ACHN (cell line): ENCODE measurements at regions not wholly inside any gene's neighbourhood (a gene's known extent, or its start where the extent isn't known, plus 50 kb on each side); places are given as distances from the start of the nearest gene placed in this dataset.

Experiments used
- DNase-seq: peaks from one replicate; pipeline ENCODE4 v3.0.0-alpha.2; 2015
- in situ Hi-C: cut with HindIII; loops from 2 replicates; pipeline ENCODE4 v1.10.0; 2017; ENCODE audit warnings: low sequenced_read_pairs, low pct_ligation_motif_present, low pct_unique_long_range_greater_than_20kb

DNA sequence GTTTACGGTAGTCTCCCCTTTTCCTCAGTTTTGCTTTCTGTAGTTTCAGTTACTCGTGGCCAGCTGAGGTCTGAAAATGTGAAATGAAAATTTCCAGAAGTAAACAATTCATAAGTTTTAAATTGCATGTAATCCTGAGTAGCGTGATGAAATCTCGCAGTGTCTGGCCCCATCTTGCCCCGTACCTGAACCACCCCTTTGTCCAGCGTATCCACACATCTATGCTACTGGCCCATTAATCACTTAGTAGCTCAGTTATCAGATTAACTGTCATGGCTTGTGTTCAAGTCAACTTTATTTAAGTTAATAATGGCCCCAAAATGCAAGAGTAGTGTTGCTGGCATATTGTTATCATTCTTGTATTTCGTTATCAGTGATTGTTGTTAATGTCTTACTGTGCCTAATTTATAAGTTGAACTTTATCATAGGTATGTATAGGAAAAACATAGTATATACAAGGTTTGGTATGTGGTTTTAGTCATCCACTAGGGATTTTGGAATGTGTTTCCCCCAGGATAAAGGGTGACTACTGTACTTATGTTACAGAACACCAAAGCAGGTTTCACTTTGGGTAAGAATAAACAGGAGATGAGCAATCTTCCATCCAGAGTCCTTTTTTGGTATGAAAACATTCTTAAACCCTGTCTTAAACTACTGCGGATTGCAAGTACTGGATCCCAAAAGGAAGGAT is 118.4 kb upstream of the KCNN2 start:
- in situ Hi-C loops: no loop called here
- DNase-seq: no peak

DNA sequence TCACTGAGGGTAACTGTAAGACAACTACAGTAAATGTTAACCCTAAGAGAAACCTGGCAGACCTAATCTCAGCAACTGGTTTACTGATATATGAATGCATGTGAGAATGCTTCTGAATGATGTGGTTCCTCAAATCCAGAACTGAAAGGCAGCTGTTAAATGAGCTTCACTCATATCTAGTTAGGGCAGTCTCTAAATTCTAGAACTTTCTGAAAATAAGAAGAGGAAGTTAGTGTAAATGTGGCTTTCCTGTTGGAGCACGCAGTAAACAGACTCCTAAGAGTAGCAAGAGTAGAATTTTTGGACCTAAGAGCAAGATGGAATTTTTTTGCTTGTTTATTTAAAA is 117.9 kb upstream of the KCNN2 start:
- DNase-seq: no peak
- in situ Hi-C loops: no loop called here

DNA sequence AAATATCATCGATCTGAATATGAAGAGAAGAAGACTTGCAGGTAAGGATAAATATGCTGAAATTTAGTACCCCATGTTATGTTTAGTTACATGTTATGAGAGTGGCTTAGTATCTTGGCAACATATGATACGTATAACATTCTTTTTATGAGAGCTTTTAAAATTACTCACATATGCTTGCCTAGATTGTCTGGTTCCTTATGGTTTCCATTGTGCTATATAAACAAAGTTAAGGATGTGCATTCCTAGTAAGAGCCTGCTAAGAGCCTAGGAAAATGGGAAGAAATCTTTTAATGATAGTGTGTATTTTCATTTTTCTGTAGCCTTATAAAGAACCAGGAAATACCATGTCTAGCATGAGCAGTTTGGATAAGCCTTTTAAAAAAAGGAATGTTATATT is 112.0 kb upstream of the KCNN2 start:
- no peak for DNase-seq
- in situ Hi-C loops: no loop called here

DNA sequence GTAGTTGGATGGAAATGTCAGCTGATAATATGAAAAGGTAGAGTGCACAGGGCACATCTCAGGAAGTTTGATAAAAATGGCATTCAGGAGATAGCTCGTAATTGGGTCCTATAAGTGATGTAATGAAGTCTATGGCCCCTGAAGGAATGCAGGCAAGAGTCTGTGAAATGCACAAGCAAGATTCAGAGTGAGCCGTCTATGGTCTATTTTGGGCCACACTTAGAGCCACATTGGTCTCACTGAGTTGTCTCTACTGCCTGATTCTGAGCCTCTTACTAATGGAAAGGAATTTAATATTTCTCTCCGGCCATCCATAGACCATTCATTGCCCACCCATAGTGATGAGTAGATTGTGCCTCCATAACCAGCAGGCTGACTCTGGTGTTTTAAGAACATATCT is 111.3 kb upstream of the KCNN2 start:
- in situ Hi-C loops: no loop called here
- no peak for DNase-seq

DNA sequence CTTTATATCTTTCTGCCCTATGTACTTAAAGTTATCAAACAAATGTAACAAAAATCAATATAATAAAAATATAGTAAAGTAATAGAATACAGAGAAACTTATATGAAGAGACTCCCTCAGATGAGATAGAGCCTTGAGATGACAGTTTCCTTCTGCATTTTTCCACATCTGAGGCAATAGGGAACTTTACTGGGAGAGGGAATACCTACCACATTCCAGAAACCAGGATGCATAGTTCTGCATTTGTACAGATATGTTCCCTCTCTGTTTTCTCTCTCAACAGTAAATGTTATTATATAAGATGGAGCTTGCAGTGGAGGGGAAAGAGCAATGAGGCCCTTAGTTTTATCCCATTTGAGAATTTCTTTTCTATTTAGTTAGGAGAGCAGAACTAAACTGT is 109.6 kb upstream of the KCNN2 start:
- DNase-seq: no peak
- in situ Hi-C loops: no loop called here

DNA sequence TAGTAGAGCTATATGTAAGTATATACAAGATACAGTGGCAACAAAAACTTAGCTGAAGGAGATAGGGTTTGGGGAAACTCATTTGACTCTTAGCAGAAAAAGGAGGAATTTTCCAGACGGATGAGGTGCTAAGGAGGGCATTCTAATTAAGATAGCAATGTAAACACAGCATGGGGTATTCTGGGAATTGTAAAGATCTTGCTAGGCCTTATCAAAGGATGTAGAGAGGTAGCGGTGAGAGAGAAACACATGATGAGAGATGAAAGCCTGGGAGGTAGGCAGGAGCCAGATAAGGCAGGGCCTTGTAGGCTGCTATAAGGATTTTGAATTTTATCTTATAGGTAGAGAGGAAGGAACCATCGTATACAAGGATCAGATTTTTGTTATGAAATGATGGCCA is 106.6 kb upstream of the KCNN2 start:
- in situ Hi-C loops: no loop called here
- no peak for DNase-seq

DNA sequence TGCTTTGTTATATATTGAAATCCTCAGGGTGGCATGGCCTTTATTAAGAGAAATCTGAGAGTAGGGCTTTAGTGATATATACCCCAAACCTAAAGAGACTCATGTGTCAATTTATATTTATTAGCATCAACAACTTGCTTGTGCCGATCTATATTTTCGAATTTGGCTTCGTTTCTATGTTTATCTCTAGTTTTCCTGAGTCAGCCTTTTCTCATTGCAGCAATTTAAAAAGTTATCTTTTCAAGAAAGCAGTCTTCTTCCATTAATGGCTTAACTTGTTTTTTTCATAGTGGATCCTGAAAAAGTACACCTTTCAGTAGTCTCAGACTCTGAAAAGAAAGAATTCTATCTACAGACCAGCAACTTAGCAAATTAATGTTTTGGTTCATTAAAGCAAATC is 99.9 kb upstream of the KCNN2 start:
- no peak for DNase-seq
- in situ Hi-C loops: no loop called here

DNA sequence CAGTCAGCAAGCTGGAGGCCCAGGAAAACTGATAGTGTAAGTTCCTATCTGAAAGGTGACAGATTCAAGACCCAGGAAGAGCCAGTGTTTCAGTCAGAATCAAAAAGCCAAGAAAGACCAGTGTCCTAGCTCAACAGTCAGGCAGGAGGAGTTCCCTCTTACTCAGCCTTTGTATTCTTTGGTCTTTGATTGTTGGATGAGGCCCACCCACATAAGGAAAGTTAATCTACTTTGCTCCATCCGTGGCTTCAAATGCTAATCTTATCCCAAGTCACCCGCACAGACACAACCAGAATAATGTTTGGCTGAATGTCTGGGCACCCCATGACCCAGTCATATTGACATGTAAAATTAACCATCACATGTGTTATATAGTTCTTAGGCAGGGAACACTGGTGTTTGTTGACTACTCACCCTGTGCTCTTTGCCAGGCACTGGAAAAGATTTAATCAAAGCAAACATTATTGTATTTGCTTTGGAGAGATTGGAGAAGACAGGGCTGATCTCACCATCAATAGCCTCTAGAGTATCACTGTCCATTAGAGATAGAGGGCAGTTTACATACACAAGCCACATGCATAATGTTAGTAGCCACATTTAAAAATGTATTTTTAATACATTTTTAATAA is 96.3 kb upstream of the KCNN2 start:
- in situ Hi-C loops: no loop called here
- no peak for DNase-seq

DNA sequence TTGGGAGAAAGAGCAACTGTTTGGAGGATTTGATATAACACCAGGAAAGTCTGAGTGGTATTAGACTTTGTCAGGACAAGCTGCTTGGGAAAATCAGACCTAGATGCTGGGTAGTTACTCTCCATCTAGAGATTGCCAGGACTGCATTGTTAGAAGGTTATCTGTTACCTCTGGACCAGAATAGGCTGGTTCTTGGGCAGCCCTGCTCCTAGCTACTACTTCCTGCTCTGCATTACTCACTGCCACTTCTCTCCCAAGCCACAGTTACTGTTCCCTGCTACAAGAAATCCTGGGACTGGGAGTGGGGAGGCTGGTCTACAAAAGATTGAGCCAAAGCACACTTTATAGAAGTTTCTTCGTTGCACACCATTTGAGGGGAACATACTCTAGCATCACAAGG is 95.5 kb upstream of the KCNN2 start:
- no peak for DNase-seq
- in situ Hi-C loops: no loop called here

DNA sequence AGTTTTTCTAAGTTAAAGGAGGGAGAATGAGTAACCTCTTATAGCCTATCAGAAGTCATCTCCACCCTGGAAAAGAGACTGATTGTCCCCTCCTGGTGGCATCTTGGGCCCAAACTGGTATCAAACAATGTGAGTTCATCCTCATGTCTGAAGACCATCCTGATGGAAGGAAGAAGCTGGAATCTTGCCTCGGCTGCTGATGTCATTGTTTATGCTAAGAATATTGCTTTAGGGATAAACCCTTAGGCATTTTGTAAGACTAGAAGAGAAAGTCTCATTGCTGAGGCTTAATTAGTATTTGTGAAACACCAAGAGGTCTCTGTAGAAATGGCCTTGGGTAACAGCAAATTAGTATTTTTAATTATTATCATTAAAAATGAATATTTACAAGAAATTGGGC is 65.7 kb upstream of the KCNN2 start:
- DNase-seq: no peak
- in situ Hi-C loops: no loop called here

DNA sequence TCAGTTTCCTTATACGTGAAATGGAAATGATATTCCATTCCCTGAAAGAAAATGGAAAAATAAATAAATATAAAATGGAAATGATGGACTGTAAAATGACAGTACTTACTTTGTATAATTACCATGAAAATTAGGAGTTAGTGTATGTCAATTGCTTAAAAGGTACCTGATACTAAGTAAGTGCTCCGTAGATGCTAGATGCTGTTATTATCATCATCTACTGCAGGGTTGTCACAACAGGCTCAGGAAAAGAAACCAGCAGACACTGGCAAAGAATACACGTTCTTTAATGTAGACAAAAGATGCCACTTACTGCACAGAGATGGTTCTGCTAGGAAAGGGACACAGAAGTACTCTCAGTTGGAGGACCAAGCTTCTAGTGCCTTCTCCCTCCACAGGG is 64.0 kb upstream of the KCNN2 start:
- DNase-seq: no peak

DNA sequence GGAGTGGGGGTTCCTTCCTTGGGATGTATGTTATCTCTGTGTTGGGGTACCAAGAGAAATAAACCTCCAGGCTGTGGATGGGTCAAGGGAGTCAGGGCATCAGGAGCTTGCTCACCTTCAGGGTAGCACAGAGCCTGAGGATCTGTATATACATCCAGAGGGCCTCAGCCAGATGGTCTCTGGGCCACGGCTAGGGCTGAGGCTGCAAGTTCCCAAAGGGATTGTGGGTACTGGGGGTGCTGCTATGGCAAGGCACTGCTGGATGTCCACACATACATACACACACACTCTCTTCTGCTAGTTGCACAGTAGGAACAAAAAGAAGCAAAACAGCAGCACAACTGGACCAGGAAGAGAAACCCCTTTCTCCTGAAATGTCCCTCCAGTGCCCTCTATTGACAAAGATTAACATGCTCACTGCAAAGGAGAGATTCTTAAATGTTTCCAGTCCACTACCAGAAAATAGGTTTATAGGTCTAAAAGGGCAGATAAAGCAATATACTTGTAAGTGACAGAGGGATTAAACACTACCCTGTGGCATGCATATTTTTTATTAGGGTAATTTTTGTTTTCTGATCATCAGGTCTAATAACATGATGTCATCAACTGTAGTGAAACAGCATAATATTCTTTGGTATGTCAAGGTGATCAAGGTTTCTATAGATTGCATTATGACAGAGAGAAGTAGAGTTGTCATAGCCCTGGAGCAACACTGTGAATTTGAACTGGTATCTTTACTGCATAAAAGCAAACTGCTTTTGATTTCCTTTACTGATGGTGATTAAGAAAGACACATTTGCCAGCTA is 56.3 kb upstream of the KCNN2 start:
- in situ Hi-C loops: no loop called here
- peak; percentile 19 for DNase-seq

More for the DNA sequence above, 64.0 kb upstream of the KCNN2 start:
- in situ Hi-C loops: no loop called here

DNA sequence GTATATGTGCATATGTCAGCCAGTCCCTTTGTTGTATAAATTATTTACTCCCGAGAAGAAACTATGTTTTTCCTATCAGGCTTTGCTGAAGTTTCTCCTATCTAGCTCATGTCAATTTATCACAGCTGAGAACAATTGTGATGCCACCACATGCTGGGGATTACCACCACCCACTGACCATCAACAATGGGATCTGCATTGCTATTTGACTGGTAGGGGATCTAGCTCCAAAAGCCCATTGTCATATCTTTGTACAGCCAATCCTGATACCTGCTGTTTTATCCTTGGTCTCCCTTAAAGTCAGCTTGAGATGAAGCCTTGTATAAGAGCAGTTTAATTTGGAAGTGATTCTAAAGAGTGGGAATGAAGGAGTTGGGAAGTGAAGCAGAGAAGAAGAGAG is 53.9 kb upstream of the KCNN2 start:
- DNase-seq: no peak
- in situ Hi-C loops: no loop called here

DNA sequence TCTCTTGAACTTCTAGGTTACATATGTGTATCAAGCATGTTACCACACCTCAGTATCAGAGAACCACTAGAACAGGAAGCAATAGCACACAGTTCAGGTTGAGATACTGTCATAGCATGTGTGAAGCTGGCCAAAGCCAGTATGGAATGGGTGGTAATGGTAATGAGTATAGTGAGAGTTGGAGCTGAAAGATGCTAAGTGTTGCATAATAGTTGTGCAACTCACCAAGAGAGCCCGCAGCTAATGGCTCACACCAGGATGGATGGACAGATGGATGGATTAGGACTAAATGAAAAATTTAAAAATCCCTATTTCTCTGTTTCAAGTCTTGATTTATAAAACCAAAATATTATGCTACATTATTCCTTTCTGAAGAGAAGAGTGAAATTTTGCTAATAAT is 53.4 kb upstream of the KCNN2 start:
- in situ Hi-C loops: no loop called here
- DNase-seq: no peak

DNA sequence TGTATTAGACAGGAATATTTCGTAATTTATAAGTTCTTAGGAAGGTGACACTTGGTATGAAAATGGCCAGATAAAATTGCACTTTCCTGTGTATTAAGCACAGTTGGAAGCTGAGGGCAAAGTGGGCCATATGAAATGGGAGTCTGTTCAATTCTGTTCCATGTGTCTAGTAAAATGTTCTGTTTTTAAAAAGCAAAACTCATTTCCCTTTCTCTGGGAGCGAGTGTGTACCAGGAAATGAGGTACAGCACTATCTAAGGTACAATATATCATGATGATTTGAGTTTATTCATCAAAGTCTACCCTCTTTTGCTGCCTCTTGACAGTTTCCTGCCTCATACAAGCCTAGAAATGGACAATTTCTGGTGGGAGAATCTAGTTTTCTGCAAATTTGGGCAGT is 51.2 kb upstream of the KCNN2 start:
- no peak for DNase-seq
- in situ Hi-C loops: no loop called here

DNA sequence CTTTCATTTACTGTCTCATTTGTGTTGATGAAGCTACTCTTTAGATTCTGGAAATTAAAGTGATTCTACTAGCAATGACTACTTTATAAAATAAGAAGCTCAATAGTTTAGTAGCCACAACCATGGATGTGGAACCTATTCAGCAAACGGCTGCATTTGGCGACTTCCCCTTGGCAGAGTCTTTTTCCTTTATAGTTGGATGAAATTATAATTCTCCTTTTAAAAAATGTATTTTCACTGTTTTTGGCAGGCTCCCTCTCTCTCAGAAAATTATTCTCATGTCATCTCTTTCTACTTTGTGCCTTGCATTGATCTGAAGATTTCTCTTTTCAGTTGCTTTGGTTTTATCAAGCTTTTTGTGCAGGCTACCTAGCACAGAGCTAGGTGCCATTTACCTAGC is 50.6 kb upstream of the KCNN2 start:
- no peak for DNase-seq

DNA sequence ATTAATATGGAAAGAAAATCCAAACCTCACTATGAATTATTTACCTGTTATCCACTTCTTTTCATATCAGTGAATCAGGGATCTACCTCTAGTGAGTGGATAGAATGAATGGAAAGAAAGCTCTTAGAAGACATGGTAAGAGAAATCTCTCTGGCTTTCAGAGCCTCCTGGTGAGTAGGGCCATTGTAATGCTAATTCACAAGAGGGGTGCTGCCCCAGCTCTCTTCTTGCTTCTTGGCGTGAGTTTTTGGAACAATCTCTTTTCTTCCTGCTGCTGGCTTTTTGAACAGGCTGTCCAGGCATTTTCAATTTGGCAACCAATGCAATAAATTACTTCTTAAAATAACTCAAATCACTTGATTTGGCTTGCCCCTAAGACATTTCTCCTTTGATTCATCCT is 49.9 kb upstream of the KCNN2 start:
- no peak for DNase-seq
- in situ Hi-C loops: no loop called here

More for the DNA sequence above, 50.6 kb upstream of the KCNN2 start:
- in situ Hi-C loops: no loop called here
